CD14-positive monocyte (primary cell): ENCODE measurements at regions not wholly inside any gene's neighbourhood (a gene's known extent, or its start where the extent isn't known, plus 50 kb on each side); places are given as distances from the start of the nearest gene placed in this dataset.

Source experiments
- DNase-seq, 3 donors: peaks; one replicate each; pipeline ENCODE4 v3.0.0-alpha.2; 2011 to 2022
- H2AFZ ChIP-seq: 2 replicates; pipeline ENCODE4 v1.6.0; 2012; ENCODE audit warnings: mild to moderate bottlenecking, low read depth, low read length, inconsistent platforms; ENCODE audit not compliant: insufficient read depth, poor library complexity, severe bottlenecking
- H3K27ac ChIP-seq, 2 donors: 1 replicate in 1 of 2; 2 replicates in 1 of 2; pipeline ENCODE4 v1.5.1; 2012 to 2013; ENCODE audit warnings: low read length in 2 of 2, control low read depth in 1 of 2, inconsistent platforms in 1 of 2, low read depth in 1 of 2, mild to moderate bottlenecking in 1 of 2
- H3K27me3 ChIP-seq, 2 donors: one replicate each; pipeline versions ENCODE4 v1.6.0 to v1.6.1; 2011 to 2013; ENCODE audit warnings: low read length in 2 of 2; ENCODE audit not compliant: control insufficient read depth in 2 of 2, insufficient read depth in 2 of 2
- H3K36me3 ChIP-seq, 2 donors: replicated peaks in 1 of 2; 1 replicate in 1 of 2; 2 replicates in 1 of 2; pipeline versions ENCODE4 v1.5.1 to v1.6.1; 2012 to 2013; ENCODE audit warnings: low read length in 2 of 2, control low read depth in 1 of 2, inconsistent platforms in 1 of 2, mild to moderate bottlenecking in 1 of 2; ENCODE audit not compliant: insufficient read depth in 2 of 2, control insufficient read depth in 1 of 2
- H3K4me1 ChIP-seq, 2 donors: 1 replicate in 1 of 2; 2 replicates in 1 of 2; pipeline versions ENCODE4 v1.5.1 to v1.6.1; 2012 to 2013; ENCODE audit warnings: low read length in 2 of 2, control low read depth in 1 of 2, inconsistent platforms in 1 of 2, mild to moderate bottlenecking in 1 of 2, moderate library complexity in 1 of 2; ENCODE audit not compliant: insufficient read depth in 2 of 2, control insufficient read depth in 1 of 2
- H3K4me2 ChIP-seq: replicated peaks from 2 replicates; pipeline ENCODE3; 2012; ENCODE audit warnings: low read length, moderate library complexity, mild to moderate bottlenecking; ENCODE audit not compliant: poor library complexity, severe bottlenecking; ENCODE audit errors: extremely low read depth
- H3K4me3 ChIP-seq, 3 experiments: fragments of 200-600 bp in 1 of 3; sonication (generic) in 1 of 3; replicated peaks in 1 of 3; 1 replicate in 2 of 3; 2 replicates in 1 of 3; pipeline ENCODE4 v1.5.1; 2011 to 2013; ENCODE audit warnings: low read length in 3 of 3, mild to moderate bottlenecking in 3 of 3, control low read depth in 2 of 3, low read depth in 2 of 3, inconsistent platforms in 1 of 3, moderate library complexity in 1 of 3
- H3K79me2 ChIP-seq: 2 replicates; pipeline ENCODE4 v1.6.0; 2012; ENCODE audit warnings: mild to moderate bottlenecking, control low read depth, inconsistent platforms, low read length, moderate library complexity; ENCODE audit not compliant: insufficient read depth
- H3K9ac ChIP-seq: 2 replicates; pipeline ENCODE4 v1.6.0; 2017; ENCODE audit warnings: low read length, mild to moderate bottlenecking; ENCODE audit not compliant: insufficient read depth, poor library complexity, severe bottlenecking
- H3K9me3 ChIP-seq, 2 donors: replicated peaks in 1 of 2; 1 replicate in 1 of 2; 2 replicates in 1 of 2; pipeline versions ENCODE4 v1.5.1 to v1.6.1; 2012 to 2013; ENCODE audit warnings: low read length in 2 of 2, control low read depth in 1 of 2; ENCODE audit not compliant: control insufficient read depth in 1 of 2, insufficient read depth in 1 of 2
- H4K20me1 ChIP-seq: 2 replicates; pipeline ENCODE4 v1.6.0; 2012; ENCODE audit warnings: mild to moderate bottlenecking, low read length, control low read depth, moderate library complexity; ENCODE audit not compliant: insufficient read depth
- H3K27ac Mint-ChIP-seq, 7 donors: one replicate each; pipeline ENCODE4 v1.8.0; 2020; ENCODE audit warnings: mild to moderate bottlenecking in 7 of 7, mixed read lengths in 7 of 7, moderate library complexity in 6 of 7, inconsistent platforms in 2 of 7
- H3K27me3 Mint-ChIP-seq, 3 donors: one replicate each; pipeline ENCODE4 v1.8.0; 2021 to 2022; ENCODE audit warnings: low read depth in 3 of 3, mild to moderate bottlenecking in 3 of 3, mixed read lengths in 3 of 3, moderate library complexity in 3 of 3, inconsistent platforms in 1 of 3
- H3K36me3 Mint-ChIP-seq, 2 donors: one replicate each; pipeline ENCODE4 v1.8.0; 2020; ENCODE audit warnings: mixed read lengths in 2 of 2, inconsistent platforms in 1 of 2, mild to moderate bottlenecking in 1 of 2
- H3K4me1 Mint-ChIP-seq: one replicate; pipeline ENCODE4 v1.8.0; 2020; ENCODE audit warnings: mild to moderate bottlenecking, mixed read lengths
- H3K4me3 Mint-ChIP-seq, 2 donors: one replicate each; pipeline ENCODE4 v1.8.0; 2020; ENCODE audit warnings: mild to moderate bottlenecking in 2 of 2, mixed read lengths in 2 of 2, moderate library complexity in 1 of 2
- H3K9me3 Mint-ChIP-seq, 7 donors: one replicate each; pipeline ENCODE4 v1.8.0; 2020 to 2022; ENCODE audit warnings: mixed read lengths in 7 of 7, mild to moderate bottlenecking in 6 of 7, moderate library complexity in 6 of 7, inconsistent platforms in 2 of 7
- CTCF ChIP-seq: fragments of 200-600 bp; IDR thresholded peaks from one replicate; pipeline ENCODE4 v1.8.0; 2022; ENCODE audit warnings: antibody characterized with exemption, mild to moderate bottlenecking
- WGBS: methylation state at CpG from one replicate; pipeline ENCODE4 v1.1.5; 2013; ENCODE audit warnings: missing lambda C conversion rate; ENCODE audit not compliant: insufficient coverage; 5-methylcytosine and 5-hydroxymethylcytosine counted together
- intact Hi-C, 2 donors: fragments of 100-400 bp; cut with micrococcal nuclease; formaldehyde crosslinking; loops; one replicate each; pipeline versions ENCODE4 v1.15.0 to v1.15.1; 2023

GRCh38 chr12:110972866-110973265 is 52.5 kb upstream of the MYL2 start:
- no CpG with 5 or more reads among the region's 3 CpGs for WGBS
- peak overlapping the region in 1 of 7 donors; percentile 1 for H3K27ac Mint-ChIP-seq

GRCh38 chr12:110971936-110972335 is 51.6 kb upstream of the MYL2 start:
- no peaks in the 10 kb centered on the region for H4K20me1 ChIP-seq
- Mint-ChIP-seq H3K27ac (no peak overlapping the region), H3K27me3 (peaks cover 2 to 6% (median 5%) of the 10 kb centered on the region in 3 donors), H3K36me3 (no peaks in the 10 kb centered on the region), H3K4me1 (no peaks in the 10 kb centered on the region), H3K9me3 (peaks cover 8 to 19% (median 12%) of the 10 kb centered on the region in 7 donors), H3K4me3 (no peak overlapping the region)
- no peaks in the 10 kb centered on the region for H3K4me1 ChIP-seq
- H3K36me3 ChIP-seq: no peaks in the 10 kb centered on the region
- H3K9ac ChIP-seq: no peak overlapping the region
- H3K4me3 ChIP-seq: no peak overlapping the region
- WGBS: 92% methylated on average over 8 of the region's 12 CpGs
- H3K27me3 ChIP-seq: no peaks in the 10 kb centered on the region
- no peak overlapping the region for H3K4me2 ChIP-seq
- no peak overlapping the region for H3K27ac ChIP-seq
- no peaks in the 10 kb centered on the region for H3K79me2 ChIP-seq
- intact Hi-C loops: no loop called here
- peaks cover 4 to 19% of the 10 kb centered on the region in 2 donors for H3K9me3 ChIP-seq
- no peak overlapping the region for H2AFZ ChIP-seq
- no peak for DNase-seq
- no peak for TF ChIP-seq CTCF

More at GRCh38 chr12:110972866-110973265, 52.5 kb upstream of the MYL2 start:
- Histone ChIP-seq H3K36me3 (no peaks in the 10 kb centered on the region), H2AFZ (no peak overlapping the region), H3K4me1 (no peaks in the 10 kb centered on the region), H3K27me3 (no peaks in the 10 kb centered on the region), H3K4me2 (no peak overlapping the region), H3K27ac (no peak overlapping the region), H3K9ac (no peak overlapping the region), H3K79me2 (no peaks in the 10 kb centered on the region), H3K4me3 (no peak overlapping the region), H3K9me3 (peaks cover 4 to 19% of the 10 kb centered on the region in 2 donors), H4K20me1 (no peaks in the 10 kb centered on the region)
- H3K36me3 Mint-ChIP-seq: no peaks in the 10 kb centered on the region
- H3K27me3 Mint-ChIP-seq: peaks cover 2 to 6% (median 5%) of the 10 kb centered on the region in 3 donors
- no peaks in the 10 kb centered on the region for H3K4me1 Mint-ChIP-seq
- no peak overlapping the region for H3K4me3 Mint-ChIP-seq
- no peak for DNase-seq
- peaks cover 8 to 19% (median 12%) of the 10 kb centered on the region in 7 donors for H3K9me3 Mint-ChIP-seq
- intact Hi-C loops: no loop called here
- no peak for TF ChIP-seq CTCF
